GM23338 (cell line): ENCODE measurements at regions not wholly inside any gene's neighbourhood (a gene's known extent, or its start where the extent isn't known, plus 50 kb on each side); places are given as distances from the start of the nearest gene placed in this dataset.

Experiments used
- ATAC-seq: fragments of 200-7000 bp; cut with Tn5 transposase; 3 replicates; pipeline ENCODE4 v1.9.1; 2020
- DNase-seq: peaks from one replicate; pipeline ENCODE4 v3.0.0-alpha.2; 2015; ENCODE audit warnings: low spot score
- H2AFZ ChIP-seq: fragments of 200-600 bp; sonication (generic); 2 replicates; pipeline ENCODE4 v1.8.0; 2016; ENCODE audit warnings: antibody characterized with exemption, mild to moderate bottlenecking, moderate library complexity
- H3F3A ChIP-seq: fragments of 200-600 bp; sonication (generic); replicated peaks from 2 replicates; pipeline ENCODE4 v1.8.0; 2017; ENCODE audit warnings: antibody characterized with exemption, mixed run types, low read depth
- H3K27ac ChIP-seq: fragments of 200-600 bp; sonication (generic); 2 replicates; pipeline ENCODE4 v1.6.1; 2016; ENCODE audit warnings: low read depth
- H3K27me3 ChIP-seq: fragments of 200-600 bp; sonication (generic); 2 replicates; pipeline ENCODE4 v1.8.0; 2016; ENCODE audit warnings: mild to moderate bottlenecking, mixed run types, moderate library complexity; ENCODE audit not compliant: insufficient read depth
- H3K36me3 ChIP-seq: fragments of 200-600 bp; sonication (generic); 2 replicates; pipeline ENCODE4 v1.8.0; 2016; ENCODE audit warnings: mild to moderate bottlenecking; ENCODE audit not compliant: insufficient read depth
- H3K4me1 ChIP-seq: fragments of 200-600 bp; sonication (generic); 2 replicates; pipeline ENCODE4 v1.8.0; 2016; ENCODE audit warnings: mild to moderate bottlenecking, moderate library complexity; ENCODE audit not compliant: insufficient read depth
- H3K4me2 ChIP-seq: fragments of 200-600 bp; sonication (generic); 2 replicates; pipeline ENCODE4 v1.7.1; 2017; ENCODE audit warnings: mixed run types
- H3K4me3 ChIP-seq: fragments of 200-600 bp; sonication (generic); 2 replicates; pipeline ENCODE4 v1.6.1; 2016; ENCODE audit warnings: mixed run types
- H3K79me2 ChIP-seq: fragments of 200-600 bp; sonication (generic); replicated peaks from 2 replicates; pipeline ENCODE4 v1.8.0; 2017; ENCODE audit warnings: mild to moderate bottlenecking; ENCODE audit not compliant: insufficient read depth
- H3K9me2 ChIP-seq: fragments of 200-600 bp; sonication (generic); 2 replicates; pipeline ENCODE4 v1.8.0; 2017; ENCODE audit not compliant: insufficient read depth
- H4K20me1 ChIP-seq: fragments of 200-600 bp; sonication (generic); replicated peaks from 2 replicates; pipeline ENCODE4 v1.8.0; 2017; ENCODE audit warnings: mild to moderate bottlenecking; ENCODE audit not compliant: insufficient read depth
- H3K27ac Mint-ChIP-seq: 2 replicates; pipeline ENCODE4 v1.8.0; 2020; ENCODE audit warnings: inconsistent platforms, mild to moderate bottlenecking, moderate library complexity, mixed read lengths
- H3K27me3 Mint-ChIP-seq: 3 replicates; pipeline ENCODE4 v1.8.0; 2022; ENCODE audit warnings: low read depth, mild to moderate bottlenecking, moderate library complexity, mixed read lengths, inconsistent platforms; ENCODE audit not compliant: insufficient read depth, poor library complexity
- H3K36me3 Mint-ChIP-seq: 3 replicates; pipeline ENCODE4 v1.8.0; 2021; ENCODE audit warnings: low read depth, mild to moderate bottlenecking, inconsistent platforms, moderate library complexity, mixed read lengths
- H3K4me1 Mint-ChIP-seq: 3 replicates; pipeline ENCODE4 v1.8.0; 2020; ENCODE audit warnings: mild to moderate bottlenecking, inconsistent platforms, mixed read lengths
- H3K4me3 Mint-ChIP-seq: 3 replicates; pipeline ENCODE4 v1.8.0; 2021; ENCODE audit warnings: moderate library complexity, mild to moderate bottlenecking, inconsistent platforms, mixed read lengths
- H3K9me3 Mint-ChIP-seq: 3 replicates; pipeline ENCODE4 v1.8.0; 2020; ENCODE audit warnings: moderate library complexity, mild to moderate bottlenecking, inconsistent platforms, mixed read lengths
- CREB1 ChIP-seq: fragments of 250-450 bp; sonication (Bioruptor Pico); IDR thresholded peaks from 2 replicates; pipeline ENCODE4 v1.5.0; 2020; ENCODE audit warnings: low read depth, mild to moderate bottlenecking, moderate library complexity
- ETS1 ChIP-seq: IDR thresholded peaks from 2 replicates; pipeline ENCODE4 v1.6.1; 2016; ENCODE audit warnings: antibody characterized with exemption
- EZH2 ChIP-seq: fragments of 200-600 bp; sonication (generic); IDR thresholded peaks from one replicate; pipeline ENCODE4 v1.8.0; 2017; ENCODE audit warnings: antibody characterized with exemption, mild to moderate bottlenecking, low read depth; ENCODE audit not compliant: unreplicated experiment
- EZH2phosphoT487 ChIP-seq: fragments of 200-600 bp; sonication (generic); IDR thresholded peaks from one replicate; pipeline ENCODE4 v1.8.1; 2018; ENCODE audit warnings: antibody characterized with exemption; ENCODE audit not compliant: unreplicated experiment
- JUNB ChIP-seq: IDR thresholded peaks from one replicate; pipeline ENCODE4 v1.6.1; 2016; ENCODE audit warnings: antibody characterized with exemption; ENCODE audit not compliant: unreplicated experiment
- NANOG ChIP-seq: IDR thresholded peaks from 2 replicates; pipeline ENCODE4 v1.6.1; 2016; ENCODE audit warnings: antibody characterized with exemption, borderline replicate concordance
- POLR2AphosphoS5 ChIP-seq: IDR thresholded peaks from 2 replicates; pipeline ENCODE4 v1.6.1; 2016; ENCODE audit warnings: antibody characterized with exemption, low read depth
- STAT1 ChIP-seq: IDR thresholded peaks from one replicate; pipeline ENCODE4 v1.6.1; 2016; ENCODE audit warnings: antibody characterized with exemption; ENCODE audit not compliant: unreplicated experiment
- ZNF114 ChIP-seq: fragments of 250-450 bp; sonication (Bioruptor Pico); IDR thresholded peaks from 2 replicates; pipeline ENCODE4 v1.5.0; 2020; ENCODE audit warnings: mild to moderate bottlenecking, moderate library complexity
- ZNF331 ChIP-seq: fragments of 250-450 bp; sonication (Bioruptor Pico); IDR thresholded peaks from 2 replicates; pipeline ENCODE4 v1.5.0; 2020; ENCODE audit warnings: low read depth, mild to moderate bottlenecking, moderate library complexity
- ZNF462 ChIP-seq: fragments of 250-450 bp; sonication (Bioruptor Pico); IDR thresholded peaks from 2 replicates; pipeline ENCODE4 v1.5.0; 2020; ENCODE audit warnings: mild to moderate bottlenecking, moderate library complexity
- TF ChIP-seq, protein P1 (sequence below): IDR thresholded peaks from one replicate; pipeline ENCODE4 v1.6.1; 2018; ENCODE audit warnings: antibody characterized with exemption; ENCODE audit not compliant: unreplicated experiment
- TF ChIP-seq, protein P2 (sequence below), 2 experiments: fragments of 200-600 bp in 1 of 2; sonication (generic) in 1 of 2; conservative IDR thresholded peaks; 2 replicates each; pipeline versions ENCODE4 v1.5.1 to v1.6.1; 2016 to 2017; ENCODE audit warnings: antibody characterized with exemption in 2 of 2, low read depth in 2 of 2, mild to moderate bottlenecking in 2 of 2, moderate library complexity in 1 of 2

GRCh38 chr5:24388448-24388847 is 256.3 kb downstream of the CDH10 start:
- Histone ChIP-seq H3K9me2 (no peaks in the 10 kb centered on the region), H3K4me2 (no peak overlapping the region), H3K27me3 (no peaks in the 10 kb centered on the region), H2AFZ (no peak overlapping the region), H4K20me1 (no peaks in the 10 kb centered on the region), H3K4me1 (no peaks in the 10 kb centered on the region), H3K79me2 (no peaks in the 10 kb centered on the region), H3K36me3 (no peaks in the 10 kb centered on the region), H3K27ac (no peak overlapping the region), H3K4me3 (no peak overlapping the region), H3F3A (no peaks in the 10 kb centered on the region)
- ATAC-seq (no peak), DNase-seq (no peak)
- TF ChIP-seq ZNF114 (CRISPR knock-in tag), result no peak
- TF ChIP-seq POLR2AphosphoS5, result no peak
- TF ChIP-seq JUNB, result no peak
- no peak for TF ChIP-seq CREB1 (CRISPR knock-in tag)
- TF ChIP-seq EZH2phosphoT487, result no peak
- no peak for TF ChIP-seq ZNF462
- TF ChIP-seq ZNF331, result no peak
- TF ChIP-seq, protein P1, sequence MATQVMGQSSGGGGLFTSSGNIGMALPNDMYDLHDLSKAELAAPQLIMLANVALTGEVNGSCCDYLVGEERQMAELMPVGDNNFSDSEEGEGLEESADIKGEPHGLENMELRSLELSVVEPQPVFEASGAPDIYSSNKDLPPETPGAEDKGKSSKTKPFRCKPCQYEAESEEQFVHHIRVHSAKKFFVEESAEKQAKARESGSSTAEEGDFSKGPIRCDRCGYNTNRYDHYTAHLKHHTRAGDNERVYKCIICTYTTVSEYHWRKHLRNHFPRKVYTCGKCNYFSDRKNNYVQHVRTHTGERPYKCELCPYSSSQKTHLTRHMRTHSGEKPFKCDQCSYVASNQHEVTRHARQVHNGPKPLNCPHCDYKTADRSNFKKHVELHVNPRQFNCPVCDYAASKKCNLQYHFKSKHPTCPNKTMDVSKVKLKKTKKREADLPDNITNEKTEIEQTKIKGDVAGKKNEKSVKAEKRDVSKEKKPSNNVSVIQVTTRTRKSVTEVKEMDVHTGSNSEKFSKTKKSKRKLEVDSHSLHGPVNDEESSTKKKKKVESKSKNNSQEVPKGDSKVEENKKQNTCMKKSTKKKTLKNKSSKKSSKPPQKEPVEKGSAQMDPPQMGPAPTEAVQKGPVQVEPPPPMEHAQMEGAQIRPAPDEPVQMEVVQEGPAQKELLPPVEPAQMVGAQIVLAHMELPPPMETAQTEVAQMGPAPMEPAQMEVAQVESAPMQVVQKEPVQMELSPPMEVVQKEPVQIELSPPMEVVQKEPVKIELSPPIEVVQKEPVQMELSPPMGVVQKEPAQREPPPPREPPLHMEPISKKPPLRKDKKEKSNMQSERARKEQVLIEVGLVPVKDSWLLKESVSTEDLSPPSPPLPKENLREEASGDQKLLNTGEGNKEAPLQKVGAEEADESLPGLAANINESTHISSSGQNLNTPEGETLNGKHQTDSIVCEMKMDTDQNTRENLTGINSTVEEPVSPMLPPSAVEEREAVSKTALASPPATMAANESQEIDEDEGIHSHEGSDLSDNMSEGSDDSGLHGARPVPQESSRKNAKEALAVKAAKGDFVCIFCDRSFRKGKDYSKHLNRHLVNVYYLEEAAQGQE, result no peak
- TF ChIP-seq NANOG, result no peak
- TF ChIP-seq EZH2, result no peak
- TF ChIP-seq STAT1, result no peak
- TF ChIP-seq, protein P2, sequence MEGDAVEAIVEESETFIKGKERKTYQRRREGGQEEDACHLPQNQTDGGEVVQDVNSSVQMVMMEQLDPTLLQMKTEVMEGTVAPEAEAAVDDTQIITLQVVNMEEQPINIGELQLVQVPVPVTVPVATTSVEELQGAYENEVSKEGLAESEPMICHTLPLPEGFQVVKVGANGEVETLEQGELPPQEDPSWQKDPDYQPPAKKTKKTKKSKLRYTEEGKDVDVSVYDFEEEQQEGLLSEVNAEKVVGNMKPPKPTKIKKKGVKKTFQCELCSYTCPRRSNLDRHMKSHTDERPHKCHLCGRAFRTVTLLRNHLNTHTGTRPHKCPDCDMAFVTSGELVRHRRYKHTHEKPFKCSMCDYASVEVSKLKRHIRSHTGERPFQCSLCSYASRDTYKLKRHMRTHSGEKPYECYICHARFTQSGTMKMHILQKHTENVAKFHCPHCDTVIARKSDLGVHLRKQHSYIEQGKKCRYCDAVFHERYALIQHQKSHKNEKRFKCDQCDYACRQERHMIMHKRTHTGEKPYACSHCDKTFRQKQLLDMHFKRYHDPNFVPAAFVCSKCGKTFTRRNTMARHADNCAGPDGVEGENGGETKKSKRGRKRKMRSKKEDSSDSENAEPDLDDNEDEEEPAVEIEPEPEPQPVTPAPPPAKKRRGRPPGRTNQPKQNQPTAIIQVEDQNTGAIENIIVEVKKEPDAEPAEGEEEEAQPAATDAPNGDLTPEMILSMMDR (conservative IDR thresholded peaks at IDR 0.05; ENCODE audit: low read depth in 2 of 2), result no peak
- TF ChIP-seq ETS1, result no peak
- H3K4me1 Mint-ChIP-seq, result no peaks in the 10 kb centered on the region
- H3K27ac Mint-ChIP-seq, result no peak overlapping the region
- H3K4me3 Mint-ChIP-seq, result no peak overlapping the region
- H3K27me3 Mint-ChIP-seq, result peaks cover 3% of the 10 kb centered on the region
- H3K9me3 Mint-ChIP-seq, result peaks cover 15% of the 10 kb centered on the region
- peaks cover 9% of the 10 kb centered on the region for H3K36me3 Mint-ChIP-seq
